Stimulated activated CD4-positive, alpha-beta T cell treated with anti-CD3 and anti-CD28 coated beads, TNF-alpha, amount 100 ng/mL, for 4 hours (primary cell): ENCODE measurements at regions not wholly inside any gene's neighbourhood (a gene's known extent, or its start where the extent isn't known, plus 50 kb on each side); places are given as distances from the start of the nearest gene placed in this dataset.

ENCODE experiments used
- DNase-seq, 3 experiments: peaks; one replicate each; pipeline ENCODE4 v3.0.0-alpha.2; 2020; ENCODE audit warnings: low read depth in 3 of 3

DNA sequence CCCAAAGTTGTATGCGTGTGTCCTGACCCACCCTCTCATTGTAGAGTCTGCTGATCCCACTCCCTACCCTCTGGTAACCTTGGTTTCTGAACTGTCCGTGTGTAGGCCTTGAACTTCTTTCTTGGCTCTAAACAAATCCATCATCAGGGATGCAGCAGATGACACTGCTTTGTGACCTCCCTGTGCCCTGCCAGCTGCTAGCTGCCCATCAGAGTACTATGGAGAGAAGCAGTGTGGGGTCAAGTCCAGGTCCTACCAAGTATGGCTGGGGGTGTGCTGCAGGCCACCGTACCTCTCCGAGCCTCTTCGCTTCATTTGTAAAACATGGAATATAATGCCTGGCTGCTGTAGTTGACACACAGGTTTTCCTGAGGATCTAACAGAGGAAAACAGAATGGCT lies 183.5 kb upstream of the RBPJ start:
- DNase-seq: no peak

DNA sequence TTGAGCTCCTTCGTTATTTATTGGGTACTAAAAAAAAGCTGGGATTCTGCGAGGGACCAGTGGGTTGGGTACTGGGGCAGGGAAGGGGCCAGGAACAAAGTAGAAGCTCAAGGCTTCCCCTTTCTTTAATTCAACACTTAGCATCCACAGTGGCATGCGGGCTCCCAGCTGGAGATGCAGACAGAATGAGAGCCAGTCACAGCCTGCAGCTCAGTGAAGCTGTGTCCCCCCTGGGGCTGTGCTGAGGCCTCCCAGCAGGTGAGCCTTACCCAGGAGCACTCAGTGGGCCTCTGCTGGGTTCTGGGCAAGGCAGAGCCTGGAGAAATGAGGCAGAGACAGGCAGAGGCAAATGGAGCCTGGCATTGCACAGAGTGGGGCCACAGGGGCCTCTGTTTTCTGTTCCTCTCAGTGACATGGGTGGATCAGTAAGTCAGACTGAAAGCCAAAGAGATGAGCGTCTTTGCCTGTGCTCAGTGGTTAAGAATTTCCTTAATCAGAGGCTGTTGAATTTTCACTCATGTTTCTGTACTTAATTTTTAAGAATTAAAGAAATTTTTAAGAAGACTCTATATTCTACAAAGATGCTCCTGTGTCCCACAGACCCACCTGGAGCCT lies 181.4 kb upstream of the RBPJ start:
- DNase-seq: no peak

DNA sequence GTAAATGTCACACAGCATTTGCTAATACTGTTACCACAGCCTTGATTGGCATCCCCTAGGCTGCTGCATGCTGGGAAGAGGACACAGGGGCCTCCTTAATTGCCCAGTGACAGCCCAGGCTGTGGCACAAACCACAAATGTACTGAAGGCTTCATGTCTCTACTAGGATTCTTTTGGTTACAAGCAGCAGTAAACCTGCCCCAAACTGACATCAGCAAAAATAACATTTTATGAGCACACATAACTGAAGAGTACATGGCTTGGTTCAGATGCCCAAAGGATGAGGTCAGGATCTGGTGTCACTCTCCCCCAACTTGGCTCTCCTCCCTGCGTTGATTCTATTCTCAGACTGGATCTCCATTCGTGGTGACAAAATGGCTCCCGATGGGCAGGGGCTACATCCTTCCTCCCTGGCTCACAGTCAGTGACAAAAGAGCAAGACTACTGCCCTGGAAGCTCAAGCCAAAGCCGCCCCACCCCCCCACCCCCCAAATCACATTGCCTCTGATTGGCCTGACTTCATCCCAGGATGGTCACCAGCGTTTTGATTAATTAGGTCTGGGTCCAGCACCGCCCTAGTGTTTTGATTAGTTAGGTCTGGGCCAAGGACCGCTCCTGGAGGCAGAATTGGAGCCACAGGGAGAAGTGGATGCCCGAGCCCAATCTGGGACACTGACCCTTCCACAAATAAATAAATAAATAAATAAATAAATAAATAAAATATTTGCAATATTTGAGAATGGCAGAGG lies 180.5 kb upstream of the RBPJ start:
- DNase-seq: no peak

DNA sequence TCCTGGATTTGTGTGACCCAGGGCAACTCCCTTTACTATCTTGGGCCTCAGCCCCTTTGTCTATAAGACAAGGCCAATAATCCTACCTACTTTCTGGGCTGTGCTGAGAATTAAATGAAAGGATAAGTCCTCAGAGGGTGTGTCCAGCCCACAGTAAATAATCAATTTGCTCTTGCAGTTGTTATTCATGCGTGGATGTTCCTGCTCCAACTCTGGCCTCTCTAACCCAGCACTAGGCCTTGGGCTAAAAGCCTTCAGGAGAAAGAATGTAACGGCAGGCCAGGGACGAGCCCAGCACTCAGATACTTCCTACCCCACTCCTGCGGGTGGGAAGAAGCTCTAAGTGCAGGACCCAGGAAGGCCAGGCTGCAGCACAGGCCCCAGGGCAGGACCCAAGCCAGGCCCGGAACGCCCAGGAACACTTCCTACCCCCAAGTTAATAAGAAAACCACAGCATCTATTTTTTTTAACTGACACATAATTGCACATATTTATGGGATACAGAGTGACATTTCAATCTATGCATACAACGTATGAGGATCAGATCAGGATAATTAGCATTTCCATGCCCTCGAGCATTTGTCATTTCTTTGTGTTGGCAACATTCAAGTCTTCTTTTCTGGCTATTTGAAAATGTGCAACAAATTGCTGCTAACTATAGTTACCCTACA lies 179.6 kb upstream of the RBPJ start:
- no peak for DNase-seq

DNA sequence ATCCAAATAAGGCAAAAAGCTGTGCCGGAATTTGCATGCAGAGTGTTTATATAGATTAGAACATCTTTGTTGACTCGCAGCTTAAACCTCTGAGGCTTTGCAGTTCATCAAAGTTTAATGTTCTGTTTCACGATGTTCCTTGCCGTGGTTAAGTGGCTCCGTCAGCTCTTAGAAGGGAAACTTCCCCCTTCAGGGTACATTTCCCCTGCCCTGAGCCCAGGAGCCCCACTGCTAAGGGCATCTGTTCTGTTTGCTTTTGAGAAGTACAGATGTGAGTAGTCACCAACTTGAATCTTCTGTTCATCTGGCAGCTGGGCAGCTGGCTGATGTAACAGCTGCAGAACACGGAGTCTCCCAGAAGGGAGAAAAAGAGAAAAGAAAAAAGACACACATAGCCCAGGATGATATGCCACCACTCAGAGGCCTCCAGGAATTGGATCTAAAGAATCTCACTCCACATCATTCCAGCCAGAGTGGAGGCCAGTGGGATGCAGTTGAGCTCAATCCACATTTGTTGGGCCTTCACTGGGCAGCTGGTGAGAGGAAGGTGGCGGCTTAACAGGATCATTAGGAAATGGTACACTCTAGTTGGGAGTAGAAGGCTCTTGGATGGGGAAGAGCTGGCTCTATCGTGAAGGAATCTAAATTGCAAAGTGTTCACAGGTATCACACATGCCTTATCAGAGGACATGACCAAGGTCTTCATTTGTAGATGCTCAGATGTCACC lies 178.7 kb upstream of the RBPJ start:
- DNase-seq: no peak

DNA sequence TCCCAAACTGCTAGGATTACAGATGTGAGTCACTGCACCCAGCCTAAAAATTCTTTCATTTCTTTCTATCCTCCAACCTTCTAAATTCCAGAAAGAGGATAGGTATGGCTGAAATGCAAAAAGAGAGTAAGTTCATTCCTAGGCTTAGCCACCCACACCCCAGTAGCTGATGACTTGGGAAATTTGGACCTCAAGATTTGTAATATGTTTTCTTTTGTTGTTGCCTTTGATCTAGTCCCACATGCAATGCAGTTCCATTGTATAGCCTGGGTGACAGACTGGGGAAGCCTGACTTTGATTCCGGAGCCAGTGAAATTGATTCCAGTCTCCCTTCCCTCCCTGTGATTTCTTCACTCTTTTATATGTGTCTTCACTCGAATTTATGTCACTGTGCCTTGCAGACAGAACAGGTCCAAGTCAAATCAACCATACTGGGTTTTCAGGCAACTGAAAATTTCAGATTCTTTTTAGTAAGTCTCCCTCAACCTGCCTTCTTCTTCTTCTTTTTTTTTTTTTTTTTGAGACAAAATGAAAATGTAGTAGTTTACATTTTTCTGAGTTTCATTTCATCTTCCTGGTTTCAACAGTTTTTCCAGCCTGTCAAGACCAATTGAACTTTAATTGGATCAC lies 176.2 kb upstream of the RBPJ start:
- no peak for DNase-seq

DNA sequence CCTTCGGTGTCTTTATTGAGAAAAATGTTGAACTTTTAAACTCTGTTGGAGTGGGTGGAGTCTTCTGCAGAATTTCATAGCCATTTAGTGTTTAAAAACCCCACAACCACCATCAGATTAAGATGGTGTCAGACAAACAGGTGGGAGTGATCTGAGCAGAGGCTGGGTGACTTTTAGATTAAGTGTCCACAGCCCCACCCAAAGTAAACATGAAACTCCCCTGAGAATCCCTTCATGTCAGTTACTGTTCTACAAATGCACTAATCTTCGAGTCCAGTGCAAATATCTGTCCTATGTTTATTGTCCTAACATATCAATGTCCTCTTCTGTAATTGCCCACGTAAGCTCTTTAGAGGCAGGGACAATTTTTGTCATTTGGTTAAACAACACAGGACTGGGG lies 175.6 kb upstream of the RBPJ start:
- DNase-seq: no peak

DNA sequence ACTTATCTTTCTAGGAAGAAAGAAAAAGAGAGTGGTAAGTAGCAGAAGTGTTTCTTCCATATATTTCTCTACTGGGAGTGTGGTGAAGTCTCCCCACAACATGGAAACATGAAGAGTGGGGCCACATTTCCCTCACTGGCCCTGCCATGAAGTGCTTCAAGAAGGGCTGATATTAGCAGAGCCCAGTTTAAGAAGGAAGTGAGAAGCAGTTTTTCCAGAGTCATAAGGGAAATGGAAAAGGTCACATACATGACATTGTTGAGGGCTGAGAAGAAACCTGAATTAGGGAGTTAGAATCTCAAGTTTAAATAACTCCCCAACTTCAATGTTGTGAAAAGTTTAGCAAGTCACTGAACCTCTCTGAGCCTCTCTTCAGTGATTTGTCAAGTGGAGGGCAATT lies 171.9 kb upstream of the RBPJ start:
- no peak for DNase-seq

DNA sequence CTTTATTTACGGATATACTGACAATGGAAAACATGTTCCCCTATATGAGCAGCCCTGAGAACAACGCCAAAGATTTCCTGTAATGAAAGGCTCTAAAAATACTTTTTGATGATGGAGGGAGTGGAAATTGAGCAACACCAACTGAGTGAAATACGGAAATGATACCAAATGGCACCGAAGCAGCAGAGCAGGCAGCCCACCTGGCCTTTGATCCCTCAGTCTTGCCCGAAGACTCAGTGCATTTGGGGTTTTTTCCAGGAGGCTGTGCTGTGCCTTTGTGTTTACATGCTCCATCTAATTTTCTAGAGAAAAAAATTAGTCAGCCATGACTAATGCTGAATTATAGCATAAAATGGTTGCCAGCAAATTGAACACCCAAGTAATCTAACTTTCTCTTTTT lies 169.9 kb upstream of the RBPJ start:
- DNase-seq: no peak

DNA sequence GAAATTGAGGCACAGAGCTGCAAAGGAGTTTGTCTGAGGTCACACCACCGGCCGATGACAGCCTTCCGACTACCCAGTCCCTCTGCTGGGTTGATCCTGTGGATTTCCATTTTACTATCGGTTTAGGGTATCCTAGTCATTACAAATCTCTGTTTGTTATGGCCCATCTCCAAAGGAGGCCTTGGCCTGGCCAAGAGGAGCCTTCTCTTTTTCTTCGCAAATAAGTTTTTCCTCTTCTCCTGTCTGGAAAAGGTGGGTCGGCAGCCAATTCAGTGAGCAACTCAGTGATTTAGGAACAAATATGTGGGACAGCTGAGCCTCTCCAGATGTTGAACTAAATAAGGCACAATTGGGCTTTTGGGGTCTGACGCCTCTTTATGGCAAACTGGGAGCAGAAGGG lies 169.2 kb upstream of the RBPJ start:
- DNase-seq: no peak

DNA sequence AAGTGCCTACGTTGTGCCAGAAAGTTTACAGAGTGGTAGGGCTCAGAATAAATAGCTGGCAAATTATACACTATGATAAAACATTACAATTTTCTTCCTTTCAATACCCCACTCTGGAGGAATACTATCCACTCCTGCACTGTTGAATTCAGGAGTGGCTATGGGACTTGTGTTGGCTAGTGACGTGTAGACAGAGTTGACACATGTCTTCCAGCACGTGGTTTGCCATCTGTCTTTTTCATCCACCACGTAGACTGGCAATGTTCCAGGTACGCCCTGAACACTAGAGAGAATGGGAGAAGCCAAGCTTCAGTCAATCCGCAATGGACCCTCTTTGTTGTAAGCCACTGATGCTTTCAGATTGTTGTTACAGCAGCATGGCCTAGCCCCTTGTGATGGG lies 168.8 kb upstream of the RBPJ start:
- DNase-seq: no peak

DNA sequence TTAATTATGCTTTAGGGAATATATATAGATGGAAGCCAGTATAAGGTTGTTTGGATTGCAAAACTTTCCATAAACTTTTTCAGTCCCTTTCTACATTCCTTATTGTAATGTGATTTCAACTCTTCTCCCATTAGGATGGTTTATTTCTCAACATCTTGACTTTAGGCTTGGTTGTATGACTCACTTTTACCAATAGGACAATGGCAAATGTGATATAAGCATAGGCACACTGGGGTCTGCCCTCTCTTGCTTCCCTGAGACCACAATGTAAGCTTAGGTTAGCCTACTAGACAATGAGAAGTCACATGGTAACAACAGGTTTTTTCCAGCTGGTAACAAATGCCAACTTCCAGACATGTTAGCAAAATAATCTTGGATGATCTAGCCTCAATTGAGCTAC lies 163.3 kb upstream of the RBPJ start:
- DNase-seq: no peak

DNA sequence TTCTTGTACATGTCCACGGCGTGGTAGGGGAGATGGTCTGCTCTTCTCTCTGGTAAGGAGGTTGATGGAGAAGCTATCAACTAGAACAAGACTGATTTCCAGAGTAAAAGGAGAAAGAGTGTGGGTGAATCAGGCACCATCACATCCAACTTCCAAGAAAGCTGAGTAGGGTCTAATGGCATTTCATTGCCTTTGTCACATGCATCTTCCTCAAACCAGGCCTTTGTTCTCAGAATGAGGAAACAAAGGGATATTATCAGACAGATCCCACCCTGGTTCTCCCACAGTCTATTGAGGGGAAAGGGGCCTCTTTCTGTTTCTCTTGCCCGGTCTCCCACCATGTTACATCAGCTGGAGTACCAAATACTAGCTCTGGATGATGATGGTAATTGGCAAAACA lies 160.2 kb upstream of the RBPJ start:
- no peak for DNase-seq

DNA sequence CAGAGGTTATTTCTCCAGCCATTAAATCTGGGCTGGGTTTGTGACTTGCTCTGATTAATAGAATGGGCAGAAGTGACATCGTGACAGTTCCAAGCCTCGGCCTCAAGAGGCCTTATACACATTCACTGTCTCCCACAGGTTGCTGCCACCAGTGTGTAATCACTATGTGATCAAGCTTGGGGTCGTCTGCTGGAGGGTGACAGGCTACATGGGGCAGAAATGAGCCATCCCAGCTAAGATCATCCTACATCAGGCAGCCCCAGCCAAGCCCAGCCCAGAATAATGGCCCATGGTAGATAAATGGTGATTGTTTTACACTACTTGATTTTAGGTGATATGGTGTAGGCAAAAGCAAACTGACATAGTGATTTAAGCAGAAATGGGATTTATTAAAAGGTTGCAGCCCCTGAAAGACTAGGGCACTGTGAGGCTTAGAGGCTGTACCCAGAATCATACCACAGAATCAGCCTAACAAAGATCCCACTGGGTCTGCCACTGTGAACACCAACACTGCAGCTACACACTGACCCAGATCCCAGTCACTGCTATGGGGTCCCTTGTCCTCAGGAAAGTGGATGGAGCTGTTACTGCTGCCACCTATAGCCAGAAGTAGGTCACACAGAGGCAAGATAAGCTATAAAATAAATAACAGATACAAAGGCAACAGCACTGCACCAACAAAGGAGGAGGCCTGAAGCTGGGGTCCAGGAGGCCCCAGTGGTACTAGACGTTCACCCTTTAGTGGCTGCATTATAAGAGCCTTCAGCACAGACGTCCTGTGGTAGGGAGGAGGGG lies 159.6 kb upstream of the RBPJ start:
- no peak for DNase-seq

DNA sequence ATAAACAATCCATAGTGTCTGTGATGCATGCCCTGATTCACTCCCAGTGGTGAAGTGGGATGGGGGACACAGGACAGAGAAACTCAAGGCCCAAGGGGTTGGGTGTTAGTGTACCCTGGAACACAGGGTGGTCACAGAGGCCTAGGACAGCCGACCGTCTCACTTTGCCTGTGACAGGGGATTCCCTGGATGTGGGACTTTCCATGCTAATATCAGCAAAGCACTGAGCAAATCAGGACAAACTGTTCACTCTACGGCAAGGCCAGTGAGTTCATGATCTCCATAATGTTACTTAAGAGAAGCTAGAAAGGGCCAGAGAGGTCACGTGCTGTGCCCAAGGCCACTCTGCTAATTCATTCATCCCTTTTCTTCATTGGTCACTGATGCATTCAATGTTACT lies 158.7 kb upstream of the RBPJ start:
- DNase-seq: no peak

DNA sequence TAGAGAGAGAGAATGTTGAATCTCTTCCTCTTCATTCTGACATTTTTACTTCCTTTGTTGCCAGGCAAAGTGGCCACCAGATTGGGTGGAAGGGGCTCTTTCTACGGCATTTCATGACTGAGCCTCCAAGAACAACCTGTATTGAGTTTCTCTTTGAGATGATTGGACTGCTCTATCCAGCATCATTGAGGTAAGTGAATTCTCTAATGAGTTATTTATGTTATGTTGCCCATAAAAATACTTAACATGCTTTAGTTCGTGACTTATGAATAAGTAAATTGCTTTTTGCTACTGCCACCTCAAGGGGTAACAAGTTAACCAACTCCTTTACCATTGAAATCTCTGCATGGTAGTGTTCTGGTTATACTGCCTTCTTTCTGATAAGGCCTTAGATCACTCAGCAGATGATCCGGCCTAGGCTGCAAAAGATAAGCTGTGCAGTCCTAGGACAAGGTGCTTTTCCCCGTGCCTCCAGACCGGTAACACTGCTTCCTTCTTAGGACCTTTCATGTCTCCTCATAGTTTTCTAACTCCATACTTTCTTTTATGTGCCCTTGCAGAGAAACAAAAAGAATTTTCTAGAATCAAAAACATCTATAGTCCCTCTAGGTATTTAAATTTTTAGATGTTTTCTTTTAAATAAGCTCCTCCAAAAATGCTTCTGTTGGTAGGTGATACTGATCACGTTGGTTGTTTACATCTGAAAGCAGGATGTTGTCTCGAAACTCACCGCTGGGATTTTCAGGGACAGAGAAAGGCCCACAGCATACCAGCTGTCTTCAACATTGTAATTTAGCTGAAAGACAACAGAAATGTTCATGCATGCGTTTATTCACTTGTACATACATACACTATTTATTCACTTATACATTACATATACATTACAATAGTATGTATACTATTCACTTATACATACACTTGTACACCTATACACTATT lies 157.1 kb upstream of the RBPJ start:
- no peak for DNase-seq

DNA sequence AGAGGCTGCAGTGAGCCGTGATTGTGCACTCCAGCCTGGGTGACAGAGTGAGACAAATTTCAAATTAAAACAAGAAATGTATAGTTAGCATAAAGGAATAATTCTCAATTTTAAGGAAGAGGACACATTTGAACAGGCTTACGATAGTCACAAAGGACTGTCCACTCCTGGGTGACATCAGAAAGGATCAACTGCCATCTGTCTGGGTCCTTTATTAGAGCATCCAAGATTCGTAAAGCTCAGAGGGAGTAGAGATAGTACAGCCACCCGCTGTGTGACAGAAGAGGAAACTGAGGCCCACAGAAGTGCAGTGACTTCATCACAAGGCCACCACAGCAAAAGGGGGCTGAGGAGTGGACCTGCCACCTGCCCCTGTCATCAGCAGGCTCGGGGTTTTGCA lies 149.3 kb upstream of the RBPJ start:
- DNase-seq: no peak

DNA sequence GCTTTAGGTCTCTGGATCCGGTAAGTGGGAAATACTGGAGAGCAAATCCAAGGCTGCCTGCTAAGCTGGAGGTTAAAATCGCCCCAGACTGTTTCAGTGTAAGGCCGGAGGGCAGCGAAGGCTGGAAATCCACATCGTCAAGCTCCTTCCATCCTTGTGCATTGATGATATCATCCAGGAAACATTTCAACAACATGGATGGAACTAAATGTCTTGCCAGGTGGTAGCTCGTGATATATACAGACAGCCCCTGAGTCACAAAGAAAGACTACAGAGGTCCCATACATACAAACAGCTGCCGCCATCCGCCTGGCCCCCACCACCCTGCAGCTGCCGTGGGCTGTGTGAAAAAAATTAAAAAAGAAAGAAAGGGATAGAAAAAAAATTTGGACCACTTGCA lies 148.9 kb upstream of the RBPJ start:
- no peak for DNase-seq

DNA sequence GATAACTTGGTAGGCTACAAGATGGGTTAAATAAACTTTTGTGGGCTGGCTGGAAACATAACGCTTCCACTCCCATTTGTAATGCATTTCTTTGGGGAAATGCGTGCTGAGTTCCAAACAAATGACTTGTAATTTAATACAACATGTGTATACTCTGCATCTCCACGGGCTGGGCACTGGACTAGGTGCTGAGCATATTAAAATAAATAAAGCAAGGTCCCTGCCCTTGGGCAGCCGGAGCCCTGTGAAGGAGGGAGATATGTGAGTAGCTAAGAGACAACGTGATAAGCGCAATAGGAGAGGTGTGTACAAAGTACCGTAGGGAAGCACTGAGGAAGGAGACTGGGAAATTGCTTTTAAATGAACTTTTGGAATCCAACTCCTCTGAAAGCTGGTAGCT lies 147.2 kb upstream of the RBPJ start:
- no peak for DNase-seq

DNA sequence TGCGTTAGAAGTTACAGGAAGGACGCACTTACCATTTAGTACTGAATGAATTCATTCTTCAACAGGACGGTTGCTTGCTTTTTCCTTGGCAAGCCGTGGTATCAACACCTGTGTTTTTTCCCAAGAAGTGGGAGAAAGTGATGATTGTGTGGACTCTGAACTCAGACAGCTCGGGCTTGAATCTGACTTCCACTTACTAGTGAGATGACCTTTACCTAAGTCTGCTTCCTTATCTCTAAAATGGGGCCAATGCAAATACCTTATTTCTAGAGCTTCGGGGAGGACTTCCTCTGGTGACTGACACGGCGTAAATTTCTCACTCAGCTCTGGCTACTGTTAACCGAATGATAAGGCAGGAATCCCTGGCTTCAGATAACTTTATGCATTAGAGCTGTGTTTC lies 146.8 kb upstream of the RBPJ start:
- no peak for DNase-seq
